Motor neuron (in vitro differentiated cells): ENCODE measurements at regions not wholly inside any gene's neighbourhood (a gene's known extent, or its start where the extent isn't known, plus 50 kb on each side); places are given as distances from the start of the nearest gene placed in this dataset.

Experiments used
- ATAC-seq, 8 experiments: fragments of 200-7000 bp; cut with Tn5 transposase; replicated peaks in 6 of 8; 2 replicates each; pipeline ENCODE4 v1.8.0; 2021; ENCODE audit warnings: mild to moderate bottlenecking in 8 of 8, moderate library complexity in 8 of 8
- H3K27ac ChIP-seq, 2 donors: fragments of 250-450 bp; sonication (Bioruptor Pico); 2 replicates each; pipeline ENCODE4 v1.9.0; 2021; ENCODE audit warnings: antibody characterized with exemption in 2 of 2, mild to moderate bottlenecking in 2 of 2, moderate library complexity in 1 of 2
- H3K4me1 ChIP-seq, 2 donors: fragments of 250-450 bp; sonication (Bioruptor Pico); replicated peaks in 1 of 2; 2 replicates each; pipeline ENCODE4 v1.6.1; 2021; ENCODE audit warnings: antibody characterized with exemption in 2 of 2, mild to moderate bottlenecking in 2 of 2, moderate library complexity in 1 of 2
- H3K4me3 ChIP-seq, 5 donors: fragments of 250-450 bp; sonication (Bioruptor Pico); 2 replicates each; pipeline ENCODE4 v1.9.0; 2021; ENCODE audit warnings: antibody characterized with exemption in 5 of 5, mild to moderate bottlenecking in 5 of 5, moderate library complexity in 4 of 5
- WGBS, 10 experiments: fragments of 450-650 bp; shearing (Covaris generic); methylation state at CpG; one replicate each; pipeline ENCODE4 v1.0.0; 2022; 5-methylcytosine and 5-hydroxymethylcytosine counted together
- in situ Hi-C, 9 experiments: fragments of 400-800 bp; cut with MboI; loops; one replicate each; pipeline ENCODE4 v1.15.0; 2021; ENCODE audit warnings: low sequenced_read_pairs in 9 of 9, low pct_unique_long_range_greater_than_20kb in 2 of 9; ENCODE audit not compliant: unreplicated experiment in 9 of 9

GRCh38 chr6:78117966-78118365 lies 465.1 kb downstream of the MEI4 start:
- WGBS, 10 experiments = 0 to 100% (median 44%) methylated on average over 1 of the region's 1 CpG; no CpG with 5 or more reads in 1 of the 10 experiments
- H3K4me3 ChIP-seq = no peak overlapping the region

GRCh38 chr6:78131521-78131920 lies 478.7 kb downstream of the MEI4 start:
- in situ Hi-C loops = no loop called here
- 0 to 100% (median 83%) methylated on average over 1 of the region's 1 CpG; no CpG with 5 or more reads in 5 of the 10 experiments for WGBS, 10 experiments

More at GRCh38 chr6:78117966-78118365, 465.1 kb downstream of the MEI4 start:
- ATAC-seq = no peak
- in situ Hi-C loops = no loop called here
- Histone ChIP-seq H3K27ac (no peak overlapping the region), H3K4me1 (no peaks in the 10 kb centered on the region)

GRCh38 chr6:78132671-78133410 lies 480.0 kb downstream of the MEI4 start:
- WGBS, 10 experiments = 40 to 100% (median 79%) methylated on average over 1 to 7 of the region's 8 CpGs; no CpG with 5 or more reads in 3 of the 10 experiments
- no peak overlapping the region for H3K27ac ChIP-seq
- no peak overlapping the region for H3K4me3 ChIP-seq
- in situ Hi-C loops = no loop called here
- no peaks in the 10 kb centered on the region for H3K4me1 ChIP-seq
- no peak for ATAC-seq

More at GRCh38 chr6:78131521-78131920, 478.7 kb downstream of the MEI4 start:
- Histone ChIP-seq H3K4me3 (no peak overlapping the region), H3K27ac (no peak overlapping the region), H3K4me1 (no peaks in the 10 kb centered on the region)
- no peak for ATAC-seq

GRCh38 chr6:78150425-78150824 lies 497.6 kb downstream of the MEI4 start:
- Histone ChIP-seq H3K4me3 (no peak overlapping the region), H3K27ac (no peak overlapping the region), H3K4me1 (no peaks in the 10 kb centered on the region)
- no peak for ATAC-seq
- 4 to 80% (median 52%) methylated on average over 2 to 3 of the region's 3 CpGs for WGBS, 10 experiments
- in situ Hi-C loops = no loop called here

- in situ Hi-C loops = no loop called here
- no peaks in the 10 kb centered on the region for H3K4me1 ChIP-seq
- H3K27ac ChIP-seq = no peak overlapping the region
- H3K4me3 ChIP-seq = no peak overlapping the region
- peak in 3 of 8 experiments; percentile 57 to 60 (median 60) for ATAC-seq
Observed at GRCh38 chr6:78153976-78154375, 501.1 kb downstream of the MEI4 start.

GRCh38 chr6:78157606-78158005 lies 504.8 kb downstream of the MEI4 start:
- in situ Hi-C loops = no loop called here
- 0 to 100% (median 94%) methylated on average over 1 to 2 of the region's 2 CpGs; no CpG with 5 or more reads in 1 of the 10 experiments for WGBS, 10 experiments
- Histone ChIP-seq H3K27ac (no peak overlapping the region), H3K4me3 (no peak overlapping the region), H3K4me1 (no peaks in the 10 kb centered on the region)
- no peak for ATAC-seq

GRCh38 chr6:78188891-78189290 lies 536.1 kb downstream of the MEI4 start:
- no peak overlapping the region for H3K4me3 ChIP-seq
- in situ Hi-C loops = no loop called here
- H3K4me1 ChIP-seq = no peaks in the 10 kb centered on the region
- no peak for ATAC-seq
- WGBS, 10 experiments = 0 to 100% (median 63%) methylated on average over 1 to 2 of the region's 2 CpGs; no CpG with 5 or more reads in 3 of the 10 experiments
- no peak overlapping the region for H3K27ac ChIP-seq

- H3K4me1 ChIP-seq = no peaks in the 10 kb centered on the region
- WGBS, 10 experiments = 33 to 80% (median 80%) methylated on average over 1 of the region's 1 CpG; no CpG with 5 or more reads in 7 of the 10 experiments
- peak in 2 of 8 experiments; percentile 16 to 40 for ATAC-seq
- H3K27ac ChIP-seq = no peak overlapping the region
- no peak overlapping the region for H3K4me3 ChIP-seq
- in situ Hi-C loops = no loop called here
Observed at GRCh38 chr6:78192057-78192456, 539.2 kb downstream of the MEI4 start.

- H3K4me3 ChIP-seq = no peak overlapping the region
- peak; percentile 22 to 82 (median 53) for ATAC-seq
- no peaks in the 10 kb centered on the region for H3K4me1 ChIP-seq
- in situ Hi-C loops = no loop called here
- 0 to 49% (median 24%) methylated on average over 1 to 5 of the region's 5 CpGs; no CpG with 5 or more reads in 1 of the 10 experiments for WGBS, 10 experiments
- no peak overlapping the region for H3K27ac ChIP-seq
Observed at GRCh38 chr6:78199044-78199443, 546.2 kb downstream of the MEI4 start.

GRCh38 chr6:78222226-78222625 lies 569.4 kb downstream of the MEI4 start:
- H3K4me1 ChIP-seq = no peaks in the 10 kb centered on the region
- H3K27ac ChIP-seq = no peak overlapping the region
- in situ Hi-C loops = no loop called here
- ATAC-seq = no peak
- H3K4me3 ChIP-seq = no peak overlapping the region
- whole genome bisulfite sequencing, 10 experiments = 0 to 100% (median 78%) methylated on average over 1 to 3 of the region's 3 CpGs; no CpG with 5 or more reads in 1 of the 10 experiments

GRCh38 chr6:78231002-78231401 lies 578.2 kb downstream of the MEI4 start:
- Histone ChIP-seq H3K4me1 (no peaks in the 10 kb centered on the region), H3K4me3 (no peak overlapping the region), H3K27ac (no peak overlapping the region)
- ATAC-seq = no peak
- in situ Hi-C loops = no loop called here
- 13 to 100% (median 54%) methylated on average over 1 to 2 of the region's 3 CpGs; no CpG with 5 or more reads in 4 of the 10 experiments for WGBS, 10 experiments

GRCh38 chr6:78243519-78243918 lies 590.7 kb downstream of the MEI4 start:
- H3K4me3 ChIP-seq = no peak overlapping the region
- no peaks in the 10 kb centered on the region for H3K4me1 ChIP-seq
- in situ Hi-C loops = no loop called here
- ATAC-seq = peak in 1 of 8 experiments; percentile 38
- 53 to 100% (median 95%) methylated on average over 1 to 2 of the region's 2 CpGs; no CpG with 5 or more reads in 2 of the 10 experiments for WGBS, 10 experiments
- H3K27ac ChIP-seq = no peak overlapping the region

- Histone ChIP-seq H3K4me1 (no peaks in the 10 kb centered on the region), H3K27ac (no peak overlapping the region), H3K4me3 (no peak overlapping the region)
- ATAC-seq = no peak
- in situ Hi-C loops = no loop called here
- 0 to 100% (median 78%) methylated on average over 1 to 4 of the region's 4 CpGs; no CpG with 5 or more reads in 2 of the 10 experiments for WGBS, 10 experiments
Observed at GRCh38 chr6:78251931-78252330, 599.1 kb downstream of the MEI4 start.

GRCh38 chr6:78253618-78254017 lies 600.8 kb downstream of the MEI4 start:
- H3K4me3 ChIP-seq = no peak overlapping the region
- WGBS, 10 experiments = 5 to 100% (median 79%) methylated on average over 1 to 2 of the region's 2 CpGs
- peak in 1 of 8 experiments; percentile 42 for ATAC-seq
- no peak overlapping the region for H3K27ac ChIP-seq
- no peaks in the 10 kb centered on the region for H3K4me1 ChIP-seq
- in situ Hi-C loops = no loop called here
